ENCODE measurements at regions not wholly inside any gene's neighbourhood (a gene's known extent, or its start where the extent isn't known, plus 50 kb on each side); places are given as distances from the start of the nearest gene placed in this dataset.
"Not testable (repeated sequence)": the region's sequence is repeated elsewhere in the genome, so short reads cannot be mapped to it uniquely, and the experiment has no call there.

- not testable (repeated sequence) for TF ChIP-seq CTCF (IDR thresholded peaks at IDR 0.05; ENCODE audit: low read length); EZH2 (optimal IDR thresholded peaks at IDR 0.05; ENCODE audit: low read depth, low read length)
Measured at GRCh38 chr9:39802561-39802960, 447.1 kb downstream of the SPATA31A1 start.
